ENCODE measurements at regions not wholly inside any gene's neighbourhood (a gene's known extent, or its start where the extent isn't known, plus 50 kb on each side); places are given as distances from the start of the nearest gene placed in this dataset.
"Not testable (repeated sequence)": the region's sequence is repeated elsewhere in the genome, so short reads cannot be mapped to it uniquely, and the experiment has no call there.

DNA sequence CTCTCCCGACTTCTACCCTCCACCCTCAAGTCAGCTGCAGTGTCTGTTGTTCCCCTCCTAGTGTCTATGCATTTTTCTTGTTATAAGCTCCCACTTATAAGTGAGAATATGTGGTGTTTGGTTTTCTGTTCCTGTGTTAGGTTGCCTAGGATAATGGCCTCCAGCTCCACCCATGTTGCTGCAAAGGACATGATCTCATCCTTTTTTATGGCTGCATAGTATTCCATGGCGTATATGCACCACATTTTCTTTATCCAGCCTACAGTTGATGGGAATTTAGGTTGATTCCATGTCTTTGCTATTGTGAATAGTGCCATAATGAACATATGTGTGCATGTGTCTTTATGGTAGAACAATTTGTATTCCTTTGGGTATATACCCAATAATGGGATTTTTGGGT lies 80.7 kb downstream of the SPTSSA start:
- not testable (repeated sequence) for H3K27me3 ChIP-seq

GRCh38 chr14:34380471-34380845 lies 81.6 kb downstream of the SPTSSA start:
- Histone ChIP-seq H3K27me3 (no peaks in the 10 kb centered on the region), H3K9me3 (no peaks in the 10 kb centered on the region), H3K4me3 (no peak overlapping the region), H3K4me1 (no peaks in the 10 kb centered on the region), H3K27ac (no peak overlapping the region), H3K36me3 (no peaks in the 10 kb centered on the region)
- no peak for DNase-seq
- no peak for TF ChIP-seq POLR2A (IDR thresholded peaks at IDR 0.05)
- no peak for TF ChIP-seq CTCF (IDR thresholded peaks at IDR 0.05)

More for the DNA sequence above, 80.7 kb downstream of the SPTSSA start:
- not testable (repeated sequence) for H3K27ac ChIP-seq, H3K9me3 ChIP-seq, DNase-seq, H3K36me3 ChIP-seq, H3K4me3 ChIP-seq, H3K4me1 ChIP-seq

GRCh38 chr14:34379816-34380470 lies 82.1 kb downstream of the SPTSSA start:
- Histone ChIP-seq H3K27ac (no peak overlapping the region), H3K27me3 (no peaks in the 10 kb centered on the region), H3K4me1 (no peaks in the 10 kb centered on the region), H3K4me3 (no peak overlapping the region), H3K36me3 (no peaks in the 10 kb centered on the region), H3K9me3 (no peaks in the 10 kb centered on the region)
- no peak for DNase-seq
- TF ChIP-seq CTCF (IDR thresholded peaks at IDR 0.05) = no peak

DNA sequence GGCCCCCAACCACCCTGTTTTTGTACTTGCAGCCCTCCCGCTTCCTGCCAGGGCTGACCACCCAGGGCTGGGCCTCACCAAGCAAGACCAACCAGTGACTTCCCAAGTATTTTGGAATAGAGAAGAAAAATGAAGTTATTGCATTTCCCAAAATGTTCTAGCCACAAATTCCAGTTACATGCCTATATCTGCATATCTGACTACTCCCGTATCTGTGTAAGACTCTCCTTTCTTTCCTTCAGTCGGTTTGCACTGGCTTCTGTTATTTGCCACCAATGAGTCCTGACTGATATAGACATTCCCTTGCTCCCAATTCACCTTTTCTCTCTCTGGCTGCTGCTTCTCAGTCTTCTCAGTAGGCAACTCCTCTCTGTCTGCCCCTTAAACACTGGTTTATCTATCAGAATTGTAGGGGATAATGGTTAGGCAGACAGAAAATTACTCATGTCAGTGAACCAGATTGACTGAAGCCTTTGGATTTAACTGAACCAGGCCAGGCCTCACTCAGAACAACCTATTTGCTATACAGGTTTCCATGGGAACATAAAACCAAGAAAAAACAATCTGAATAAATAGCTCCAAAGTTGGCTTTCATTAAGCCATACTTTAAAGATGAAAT lies 85.3 kb downstream of the SPTSSA start:
- no peaks in the 10 kb centered on the region for H3K36me3 ChIP-seq
- H3K9me3 ChIP-seq = no peaks in the 10 kb centered on the region
- no peaks in the 10 kb centered on the region for H3K4me1 ChIP-seq
- TF ChIP-seq POLR2A (IDR thresholded peaks at IDR 0.05) = no peak
- no peak for TF ChIP-seq CTCF (IDR thresholded peaks at IDR 0.05)
- no peaks in the 10 kb centered on the region for H3K27me3 ChIP-seq
- H3K4me3 ChIP-seq = no peak overlapping the region
- no peak for DNase-seq
- no peak overlapping the region for H3K27ac ChIP-seq

DNA sequence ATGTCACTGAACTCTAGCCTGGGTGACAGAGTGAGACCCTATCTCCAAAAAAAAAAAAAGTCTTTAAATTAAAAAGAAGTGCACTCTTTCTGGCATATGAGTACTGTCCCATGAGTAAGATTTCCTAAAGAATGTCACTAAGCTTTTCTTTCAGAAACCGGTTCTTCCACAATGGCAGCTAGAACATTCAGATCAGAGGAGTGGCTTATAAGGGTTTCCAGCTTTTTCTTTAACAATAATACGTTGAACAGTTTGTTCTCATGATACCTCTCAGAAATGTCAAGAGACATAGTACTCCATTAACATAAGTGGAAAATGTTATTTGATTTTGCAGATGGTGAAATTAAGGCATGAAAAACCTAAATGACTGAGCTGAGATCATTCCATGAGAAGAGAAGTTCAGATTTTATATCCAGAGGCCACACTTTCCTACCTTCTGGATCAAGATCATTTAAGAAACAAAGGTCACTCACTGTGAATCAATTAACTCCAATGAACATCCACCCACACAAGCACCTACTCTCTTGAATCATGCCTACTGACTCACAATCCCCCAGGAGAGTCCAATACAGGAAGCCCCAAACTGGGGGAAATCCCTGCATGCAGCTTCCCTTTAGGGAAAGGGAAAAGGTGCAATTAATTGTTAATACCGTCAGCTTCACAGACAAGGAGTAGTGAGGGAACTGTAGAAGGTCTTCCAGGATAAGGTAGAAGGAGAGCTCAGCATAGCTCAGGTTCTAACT lies 86.9 kb downstream of the SPTSSA start:
- Histone ChIP-seq H3K4me1 (no peaks in the 10 kb centered on the region), H3K9me3 (no peaks in the 10 kb centered on the region), H3K27ac (peak overlapping the region in 2 of 4 donors; percentile 28 to 66), H3K27me3 (no peaks in the 10 kb centered on the region), H3K36me3 (no peaks in the 10 kb centered on the region), H3K4me3 (no peak overlapping the region)
- TF ChIP-seq POLR2A (IDR thresholded peaks at IDR 0.05) (no peak), CTCF (IDR thresholded peaks at IDR 0.05) (no peak)
- DNase-seq = peak in 1 of 3 donors; percentile 54

DNA sequence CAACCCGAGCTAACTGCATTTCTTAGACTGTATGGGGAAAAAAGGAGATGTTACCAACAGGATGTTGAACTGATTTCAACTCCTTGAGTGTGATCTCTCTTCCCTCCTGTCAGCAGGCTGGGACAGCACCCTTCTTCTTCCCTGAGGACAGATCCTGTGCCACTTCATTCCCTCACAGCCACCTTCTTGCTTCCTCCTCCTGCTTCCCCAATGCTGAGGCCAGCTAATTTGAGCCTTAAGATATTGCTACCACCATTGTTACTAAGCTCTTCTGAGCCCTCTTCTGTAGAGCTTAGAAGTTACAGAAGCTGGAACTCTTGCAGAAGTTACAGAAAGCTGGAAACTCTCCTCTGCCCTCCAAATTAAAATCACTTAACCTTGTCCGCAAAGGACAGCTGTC lies 88.8 kb downstream of the SPTSSA start:
- no peak for DNase-seq
- no peak for TF ChIP-seq POLR2A (IDR thresholded peaks at IDR 0.05)
- no peak for TF ChIP-seq CTCF (IDR thresholded peaks at IDR 0.05)
- Histone ChIP-seq H3K27ac (peak overlapping the region in 1 of 4 donors; percentile 35), H3K4me3 (no peak overlapping the region), H3K36me3 (no peaks in the 10 kb centered on the region), H3K9me3 (no peaks in the 10 kb centered on the region), H3K27me3 (no peaks in the 10 kb centered on the region), H3K4me1 (no peaks in the 10 kb centered on the region)

Data from Peyer's patch (tissue), 4 donors.